ENCODE measurements at regions not wholly inside any gene's neighbourhood (a gene's known extent, or its start where the extent isn't known, plus 50 kb on each side); places are given as distances from the start of the nearest gene placed in this dataset.

GRCh38 chr17:77449373-77449907 is 308.7 kb downstream of the SEC14L1 start:
- TF ChIP-seq RAD21 (IDR thresholded peaks at IDR 0.05; ENCODE audit: low read depth) (no peak), EP300 (IDR thresholded peaks at IDR 0.05; ENCODE audit: borderline replicate concordance) (no peak), MAX (IDR thresholded peaks at IDR 0.05) (no peak), TAF1 (IDR thresholded peaks at IDR 0.05; ENCODE audit: low read depth) (no peak), CEBPB (IDR thresholded peaks at IDR 0.05) (no peak), CREB1 (IDR thresholded peaks at IDR 0.05; ENCODE audit: low read depth) (no peak), REST (IDR thresholded peaks at IDR 0.05; ENCODE audit: low read depth) (no peak), NFIC (IDR thresholded peaks at IDR 0.05) (no peak), TEAD4 (IDR thresholded peaks at IDR 0.05) (no peak), ZBTB7A (IDR thresholded peaks at IDR 0.05; ENCODE audit: low read depth) (no peak), FOXM1 (IDR thresholded peaks at IDR 0.05; ENCODE audit: borderline replicate concordance, low read depth) (no peak), EGR1 (IDR thresholded peaks at IDR 0.05) (no peak)

All from Ishikawa (cell line).